PC-9 (cell line): ENCODE measurements at regions not wholly inside any gene's neighbourhood (a gene's known extent, or its start where the extent isn't known, plus 50 kb on each side); places are given as distances from the start of the nearest gene placed in this dataset.

Experiments used
- BruUV-seq: library from RNA; stranded (reverse); fragments of 400-500 nt; replicated peaks from 2 replicates; lab custom pipeline; 2021; lab: Mats Ljungman, UMichigan
- CTCF ChIA-PET: fragments of 300-600 bp; sonication (Branson Sonifier 250); formaldehyde crosslinking; loops from one replicate; lab custom pipeline; 2022; ENCODE audit warnings: antibody characterized with exemption; lab: Charles Lee
- POLR2A ChIA-PET: fragments of 300-600 bp; sonication (Branson Sonifier 250); formaldehyde crosslinking; loops from one replicate; lab custom pipeline; 2022; ENCODE audit warnings: antibody characterized with exemption; ENCODE audit not compliant: unreplicated experiment; lab: Charles Lee
- DNase-seq, 2 experiments: peaks; one replicate each; pipeline versions ENCODE4 v3.0.0 to v3.0.0-alpha.2; 2015 to 2022; ENCODE audit warnings: mixed read lengths in 1 of 2
- H2AFZ ChIP-seq: fragments of 200-600 bp; sonication (generic); 2 replicates; pipeline ENCODE4 v1.8.1; 2017; ENCODE audit warnings: antibody characterized with exemption
- H3F3A ChIP-seq: fragments of 200-600 bp; sonication (generic); 2 replicates; pipeline ENCODE4 v1.8.1; 2017; ENCODE audit warnings: antibody characterized with exemption, mild to moderate bottlenecking, low read depth; ENCODE audit not compliant: insufficient read depth
- H3K27ac ChIP-seq: fragments of 200-600 bp; sonication (generic); 2 replicates; pipeline ENCODE4 v1.6.1; 2016; ENCODE audit warnings: mixed run types
- H3K27me3 ChIP-seq: fragments of 200-600 bp; sonication (generic); 2 replicates; pipeline ENCODE4 v1.6.1; 2016; ENCODE audit warnings: low read depth, mixed run types; ENCODE audit not compliant: insufficient read depth
- H3K36me3 ChIP-seq: fragments of 200-600 bp; sonication (generic); 2 replicates; pipeline ENCODE4 v1.6.1; 2016; ENCODE audit warnings: low read depth, mixed run types
- H3K4me1 ChIP-seq: fragments of 200-600 bp; sonication (generic); replicated peaks from 2 replicates; pipeline ENCODE4 v1.6.1; 2016; ENCODE audit warnings: mixed run types; ENCODE audit not compliant: insufficient read depth
- H3K4me2 ChIP-seq: fragments of 200-600 bp; sonication (generic); 2 replicates; pipeline ENCODE4 v1.6.1; 2017; ENCODE audit warnings: mixed run types
- H3K4me3 ChIP-seq: fragments of 200-600 bp; sonication (generic); 2 replicates; pipeline ENCODE4 v1.6.1; 2016; ENCODE audit warnings: mixed run types
- H3K79me2 ChIP-seq: fragments of 200-600 bp; sonication (generic); 2 replicates; pipeline ENCODE4 v1.6.1; 2017; ENCODE audit warnings: low read depth, mixed run types
- H3K9me2 ChIP-seq: fragments of 200-600 bp; sonication (generic); 2 replicates; pipeline ENCODE4 v1.8.1; 2017; ENCODE audit warnings: mild to moderate bottlenecking; ENCODE audit not compliant: insufficient read depth
- H3K9me3 ChIP-seq: fragments of 200-600 bp; sonication (generic); 2 replicates; pipeline ENCODE4 v1.8.1; 2016; ENCODE audit warnings: low read depth; ENCODE audit not compliant: insufficient read depth
- H4K20me1 ChIP-seq: fragments of 200-600 bp; sonication (generic); 2 replicates; pipeline ENCODE4 v1.8.1; 2017; ENCODE audit not compliant: insufficient read depth
- CTCF ChIP-seq: fragments of 200-600 bp; sonication (generic); conservative IDR thresholded peaks from 2 replicates; pipeline ENCODE4 v1.6.1; 2017; ENCODE audit warnings: mixed run types, antibody characterized with exemption, mild to moderate bottlenecking, moderate library complexity
- EZH2 ChIP-seq: fragments of 200-600 bp; sonication (generic); IDR thresholded peaks from 2 replicates; pipeline ENCODE4 v1.8.0; 2017; ENCODE audit warnings: antibody characterized with exemption, low read depth
- intact Hi-C: fragments of 100-400 bp; cut with micrococcal nuclease; formaldehyde crosslinking; loops from one replicate; pipeline ENCODE4 v1.10.0; 2022; ENCODE audit not compliant: unreplicated experiment

- H4K20me1 ChIP-seq: no peaks in the 10 kb centered on the region
- CTCF ChIA-PET: no interaction called here
- TF ChIP-seq CTCF: no peak
- H3K27ac ChIP-seq: no peak overlapping the region
- H3K27me3 ChIP-seq: peaks cover 31% of the 10 kb centered on the region
- no peak overlapping the region for H3K4me2 ChIP-seq
- H3K9me2 ChIP-seq: no peaks in the 10 kb centered on the region
- no TSS peak for BruUV-seq
- H3K79me2 ChIP-seq: no peaks in the 10 kb centered on the region
- no peaks in the 10 kb centered on the region for H3F3A ChIP-seq
- no peaks in the 10 kb centered on the region for H3K9me3 ChIP-seq
- POLR2A ChIA-PET: no interaction called here
- no peaks in the 10 kb centered on the region for H3K36me3 ChIP-seq
- H3K4me3 ChIP-seq: no peak overlapping the region
- intact Hi-C loops: no loop called here
- no peak overlapping the region for H2AFZ ChIP-seq
- DNase-seq: no peak
- no peaks in the 10 kb centered on the region for H3K4me1 ChIP-seq
Observed at GRCh38 chr4:181504924-181505323, 738.3 kb upstream of the TENM3 start.

- peaks cover 28% of the 10 kb centered on the region for H3K27me3 ChIP-seq
- no peaks in the 10 kb centered on the region for H3K9me2 ChIP-seq
- POLR2A ChIA-PET: no interaction called here
- no peak overlapping the region for H3K27ac ChIP-seq
- no peak overlapping the region for H3K4me3 ChIP-seq
- no peaks in the 10 kb centered on the region for H3K9me3 ChIP-seq
- no peaks in the 10 kb centered on the region for H3K4me1 ChIP-seq
- TF ChIP-seq CTCF (no peak), EZH2 (no peak)
- BruUV-seq: no TSS peak
- no peaks in the 10 kb centered on the region for H3K79me2 ChIP-seq
- H3F3A ChIP-seq: no peaks in the 10 kb centered on the region
- H3K36me3 ChIP-seq: no peaks in the 10 kb centered on the region
- no peaks in the 10 kb centered on the region for H4K20me1 ChIP-seq
- H2AFZ ChIP-seq: no peak overlapping the region
- CTCF ChIA-PET: no interaction called here
- DNase-seq: no peak
- no peak overlapping the region for H3K4me2 ChIP-seq
- intact Hi-C loops: no loop called here
Observed at GRCh38 chr4:181507180-181507835, 735.9 kb upstream of the TENM3 start.

GRCh38 chr4:181507938-181508337 lies 735.3 kb upstream of the TENM3 start:
- no peak overlapping the region for H3K27ac ChIP-seq
- intact Hi-C loops: no loop called here
- H3K4me3 ChIP-seq: no peak overlapping the region
- peaks cover 28% of the 10 kb centered on the region for H3K27me3 ChIP-seq
- ChIA-PET POLR2A (no interaction called here), CTCF (no interaction called here)
- no TSS peak for BruUV-seq
- H3F3A ChIP-seq: no peaks in the 10 kb centered on the region
- H3K9me3 ChIP-seq: no peaks in the 10 kb centered on the region
- H3K79me2 ChIP-seq: no peaks in the 10 kb centered on the region
- H3K36me3 ChIP-seq: no peaks in the 10 kb centered on the region
- H2AFZ ChIP-seq: no peak overlapping the region
- no peak overlapping the region for H3K4me2 ChIP-seq
- H4K20me1 ChIP-seq: no peaks in the 10 kb centered on the region
- no peak for TF ChIP-seq EZH2
- no peak for TF ChIP-seq CTCF
- DNase-seq: no peak
- no peaks in the 10 kb centered on the region for H3K4me1 ChIP-seq
- no peaks in the 10 kb centered on the region for H3K9me2 ChIP-seq
